ENCODE measurements at regions not wholly inside any gene's neighbourhood (a gene's known extent, or its start where the extent isn't known, plus 50 kb on each side); places are given as distances from the start of the nearest gene placed in this dataset.

DNA sequence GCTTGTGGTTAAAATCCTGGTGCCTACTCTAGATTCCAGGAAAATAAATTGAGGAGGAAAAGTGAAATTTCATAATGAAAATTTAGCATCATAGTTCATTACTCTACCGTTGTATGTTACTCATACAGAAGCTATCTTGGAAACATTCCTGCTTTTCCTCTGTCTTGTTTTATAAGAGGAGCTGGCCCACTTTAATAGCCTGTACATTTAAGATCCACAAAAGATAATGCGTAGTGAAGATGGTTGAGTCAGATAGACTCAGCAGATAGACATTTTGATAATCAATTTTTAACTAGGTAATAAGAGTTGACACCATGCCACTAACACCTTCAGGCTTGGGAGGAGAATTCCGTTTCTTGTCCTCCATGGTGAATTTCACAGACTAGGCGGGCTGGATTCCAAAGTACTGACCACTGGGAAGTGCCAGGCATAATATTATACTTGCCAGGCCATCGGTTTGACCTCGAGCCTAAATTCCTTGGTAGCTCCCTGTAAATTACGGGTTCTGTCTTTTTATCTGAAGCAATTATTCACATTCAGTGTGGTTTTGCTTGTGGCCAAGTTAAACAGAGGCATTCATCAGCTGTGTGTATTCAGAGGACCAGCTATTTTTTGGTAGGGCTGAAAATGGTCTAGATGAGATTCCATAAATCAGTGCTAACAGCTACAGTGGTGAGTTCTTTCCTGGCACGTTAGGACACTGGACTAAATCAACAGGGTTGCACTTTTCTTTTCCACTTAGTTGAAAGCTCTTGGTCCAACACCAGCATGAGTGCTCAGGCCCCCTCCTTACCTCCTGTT is 111.9 kb upstream of the KAZN start:
- TF ChIP-seq, protein P1, sequence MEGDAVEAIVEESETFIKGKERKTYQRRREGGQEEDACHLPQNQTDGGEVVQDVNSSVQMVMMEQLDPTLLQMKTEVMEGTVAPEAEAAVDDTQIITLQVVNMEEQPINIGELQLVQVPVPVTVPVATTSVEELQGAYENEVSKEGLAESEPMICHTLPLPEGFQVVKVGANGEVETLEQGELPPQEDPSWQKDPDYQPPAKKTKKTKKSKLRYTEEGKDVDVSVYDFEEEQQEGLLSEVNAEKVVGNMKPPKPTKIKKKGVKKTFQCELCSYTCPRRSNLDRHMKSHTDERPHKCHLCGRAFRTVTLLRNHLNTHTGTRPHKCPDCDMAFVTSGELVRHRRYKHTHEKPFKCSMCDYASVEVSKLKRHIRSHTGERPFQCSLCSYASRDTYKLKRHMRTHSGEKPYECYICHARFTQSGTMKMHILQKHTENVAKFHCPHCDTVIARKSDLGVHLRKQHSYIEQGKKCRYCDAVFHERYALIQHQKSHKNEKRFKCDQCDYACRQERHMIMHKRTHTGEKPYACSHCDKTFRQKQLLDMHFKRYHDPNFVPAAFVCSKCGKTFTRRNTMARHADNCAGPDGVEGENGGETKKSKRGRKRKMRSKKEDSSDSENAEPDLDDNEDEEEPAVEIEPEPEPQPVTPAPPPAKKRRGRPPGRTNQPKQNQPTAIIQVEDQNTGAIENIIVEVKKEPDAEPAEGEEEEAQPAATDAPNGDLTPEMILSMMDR (conservative IDR thresholded peaks at IDR 0.05; ENCODE audit: control insufficient read depth, insufficient read depth, low read depth, low read length) = no peak
- H3K4me3 ChIP-seq (ENCODE audit: control insufficient read depth, low read depth, low read length) = no peak overlapping the region
- DNase-seq (ENCODE audit: low read depth) = peak; percentile 95

DNA sequence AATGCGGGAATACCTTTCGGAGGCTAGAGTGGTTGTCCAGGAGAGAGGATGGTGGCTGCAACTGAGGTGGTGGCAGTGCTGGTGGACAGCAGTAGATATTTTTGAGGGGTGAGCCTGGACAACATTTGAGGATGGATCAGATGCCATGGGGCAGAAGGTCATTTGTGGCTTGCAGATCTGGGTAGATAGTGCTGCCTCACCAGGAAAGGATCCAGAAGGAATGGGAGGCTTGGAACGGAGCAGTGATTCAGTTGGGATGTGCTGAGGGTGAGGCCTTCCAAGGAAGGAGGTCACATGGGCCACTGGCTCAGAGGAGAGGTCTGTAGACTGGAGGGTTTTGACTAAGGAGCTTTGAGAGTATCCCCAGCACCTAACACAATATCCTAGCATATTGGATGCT is 110.8 kb upstream of the KAZN start:
- DNase-seq (ENCODE audit: low read depth) = peak; percentile 65
- TF ChIP-seq, protein P1 (conservative IDR thresholded peaks at IDR 0.05; ENCODE audit: control insufficient read depth, insufficient read depth, low read depth, low read length) = no peak
- H3K4me3 ChIP-seq (ENCODE audit: control insufficient read depth, low read depth, low read length) = no peak overlapping the region

DNA sequence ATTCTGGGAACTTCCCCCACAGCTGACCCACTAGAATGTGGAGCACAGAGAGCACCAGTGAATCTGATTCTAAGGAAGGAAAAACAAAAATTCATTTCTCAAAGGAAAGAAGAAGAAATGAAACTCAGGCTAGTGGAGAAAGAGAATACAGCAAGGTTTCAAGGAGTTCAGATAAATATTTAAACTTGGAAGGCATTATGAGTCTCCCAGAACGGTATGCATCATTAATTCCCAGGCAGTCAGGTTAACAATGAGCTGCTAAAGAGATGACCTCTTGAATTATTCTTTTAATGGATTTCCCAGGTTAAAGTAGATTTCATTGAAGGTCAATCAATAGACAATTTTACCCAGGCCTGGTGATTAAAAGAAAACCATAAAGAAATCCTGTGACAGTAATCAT is 103.6 kb upstream of the KAZN start:
- TF ChIP-seq, protein P1 (conservative IDR thresholded peaks at IDR 0.05; ENCODE audit: control insufficient read depth, insufficient read depth, low read depth, low read length) = no peak
- DNase-seq (ENCODE audit: low read depth) = no peak

DNA sequence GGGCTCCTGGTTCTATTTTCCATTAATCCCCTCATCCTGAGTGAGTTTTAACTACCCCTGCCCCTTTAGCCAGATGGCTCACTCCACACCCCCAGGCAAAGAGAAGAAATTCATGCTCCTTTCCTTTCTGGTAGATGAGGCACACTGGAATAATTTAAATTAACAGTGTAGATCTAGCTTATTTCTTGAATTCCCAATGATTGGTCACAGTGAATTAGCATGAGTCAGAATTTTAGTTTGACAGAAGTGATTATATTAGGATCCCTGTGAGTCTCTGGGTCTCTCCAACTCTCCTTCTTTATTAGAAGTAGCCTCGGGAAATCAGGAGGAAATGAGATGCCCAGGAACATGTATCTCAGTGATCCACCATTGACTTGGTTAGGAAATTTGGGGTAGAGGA is 103.1 kb upstream of the KAZN start:
- no peak for DNase-seq (ENCODE audit: low read depth)
- H3K4me3 ChIP-seq (ENCODE audit: control insufficient read depth, low read depth, low read length) = no peak overlapping the region
- TF ChIP-seq, protein P1 (conservative IDR thresholded peaks at IDR 0.05; ENCODE audit: control insufficient read depth, insufficient read depth, low read depth, low read length) = no peak

More for the DNA sequence above, 103.6 kb upstream of the KAZN start:
- H3K4me3 ChIP-seq (ENCODE audit: control insufficient read depth, low read depth, low read length) = no peak overlapping the region

- TF ChIP-seq, protein P1 (conservative IDR thresholded peaks at IDR 0.05; ENCODE audit: control insufficient read depth, insufficient read depth, low read depth, low read length) = no peak
- no peak for DNase-seq (ENCODE audit: low read depth)
Measured at GRCh38 chr1:14495996-14496395, 102.5 kb upstream of the KAZN start.

GRCh38 chr1:14498839-14499238 is 99.6 kb upstream of the KAZN start:
- H3K4me3 ChIP-seq (ENCODE audit: control insufficient read depth, low read depth, low read length) = no peak overlapping the region
- DNase-seq (ENCODE audit: low read depth) = no peak
- TF ChIP-seq, protein P1 (conservative IDR thresholded peaks at IDR 0.05; ENCODE audit: control insufficient read depth, insufficient read depth, low read depth, low read length) = no peak

More at GRCh38 chr1:14495996-14496395, 102.5 kb upstream of the KAZN start:
- no peak overlapping the region for H3K4me3 ChIP-seq (ENCODE audit: control insufficient read depth, low read depth, low read length)
